Fibroblast of lung (primary cell): ENCODE measurements at regions not wholly inside any gene's neighbourhood (a gene's known extent, or its start where the extent isn't known, plus 50 kb on each side); places are given as distances from the start of the nearest gene placed in this dataset.

ENCODE experiments used
- DNase-seq, 2 donors: peaks; one replicate each; pipeline versions ENCODE4 v3.0.0 to v3.0.0-alpha.2; 2010; ENCODE audit warnings: low read depth in 2 of 2
- H2AFZ ChIP-seq: 2 replicates; pipeline ENCODE4 v1.5.1; 2012; ENCODE audit warnings: low read length, control low read depth, inconsistent platforms
- H3K27ac ChIP-seq: 2 replicates; pipeline ENCODE4 v1.5.1; 2011; ENCODE audit warnings: low read length, control low read depth; ENCODE audit not compliant: insufficient read depth
- H3K27me3 ChIP-seq: 2 replicates; pipeline ENCODE4 v1.5.1; 2011; ENCODE audit warnings: mild to moderate bottlenecking, low read length; ENCODE audit not compliant: control insufficient read depth, insufficient read depth
- H3K36me3 ChIP-seq: 2 replicates; pipeline ENCODE4 v1.5.1; 2011; ENCODE audit warnings: low read length; ENCODE audit not compliant: control insufficient read depth, insufficient read depth
- H3K4me1 ChIP-seq: 2 replicates; pipeline ENCODE4 v1.5.1; 2011; ENCODE audit warnings: low read length; ENCODE audit not compliant: control insufficient read depth, insufficient read depth; ENCODE audit errors: extremely low read depth
- H3K4me2 ChIP-seq: 2 replicates; pipeline ENCODE4 v1.5.1; 2011; ENCODE audit warnings: low read length, control low read depth; ENCODE audit not compliant: insufficient read depth; ENCODE audit errors: extremely low read depth
- H3K4me3 ChIP-seq, 4 experiments: fragments of 200-600 bp in 1 of 4; sonication (generic) in 1 of 4; replicated peaks in 1 of 4; 2 replicates each; pipeline ENCODE4 v1.5.1; 2011 to 2016; ENCODE audit warnings: low read length in 4 of 4, low read depth in 3 of 4, mild to moderate bottlenecking in 3 of 4, control low read depth in 2 of 4, inconsistent platforms in 1 of 4, mixed read lengths in 1 of 4; ENCODE audit not compliant: insufficient read depth in 1 of 4; ENCODE audit errors: control extremely low read depth in 1 of 4
- H3K79me2 ChIP-seq: 2 replicates; pipeline ENCODE4 v1.5.1; 2012; ENCODE audit warnings: mild to moderate bottlenecking, low read length, inconsistent platforms; ENCODE audit not compliant: control insufficient read depth, insufficient read depth
- H3K9ac ChIP-seq: 2 replicates; pipeline ENCODE4 v1.5.1; 2011; ENCODE audit warnings: mild to moderate bottlenecking, low read length, control low read depth; ENCODE audit not compliant: insufficient read depth
- H3K9me3 ChIP-seq: 2 replicates; pipeline ENCODE4 v1.5.1; 2012; ENCODE audit warnings: low read depth, low read length; ENCODE audit not compliant: control insufficient read depth, insufficient read depth
- H4K20me1 ChIP-seq: 2 replicates; pipeline ENCODE4 v1.5.1; 2011; ENCODE audit warnings: low read length; ENCODE audit not compliant: control insufficient read depth, insufficient read depth; ENCODE audit errors: extremely low read depth
- CTCF ChIP-seq, 2 donors: IDR thresholded peaks in 1 of 2; conservative IDR thresholded peaks in 1 of 2; 1 replicate in 1 of 2; 2 replicates in 1 of 2; pipeline ENCODE4 v1.5.1; 2011 to 2012; ENCODE audit warnings: low read length in 2 of 2, control low read depth in 1 of 2, inconsistent platforms in 1 of 2, low read depth in 1 of 2, mild to moderate bottlenecking in 1 of 2
- EZH2 ChIP-seq: IDR thresholded peaks from 2 replicates; pipeline ENCODE4 v1.5.1; 2012; ENCODE audit warnings: low read length, control low read depth, mild to moderate bottlenecking; ENCODE audit errors: missing control alignments

- H3K79me2 ChIP-seq = no peaks in the 10 kb centered on the region
- H3K9ac ChIP-seq = no peak overlapping the region
- no peak overlapping the region for H3K4me2 ChIP-seq
- no peaks in the 10 kb centered on the region for H3K36me3 ChIP-seq
- H4K20me1 ChIP-seq = no peaks in the 10 kb centered on the region
- no peak overlapping the region for H3K4me3 ChIP-seq
- no peak for DNase-seq
- no peak overlapping the region for H2AFZ ChIP-seq
- H3K27ac ChIP-seq = no peak overlapping the region
- no peaks in the 10 kb centered on the region for H3K9me3 ChIP-seq
- no peak for TF ChIP-seq EZH2
- H3K27me3 ChIP-seq = no peaks in the 10 kb centered on the region
- no peaks in the 10 kb centered on the region for H3K4me1 ChIP-seq
These were observed 416.3 kb upstream of the B3GALT2 start for GRCh38 chr1:193602705-193603104.

- no peaks in the 10 kb centered on the region for H3K27me3 ChIP-seq
- DNase-seq = no peak
- H3K27ac ChIP-seq = no peak overlapping the region
- TF ChIP-seq CTCF (conservative IDR thresholded peaks at IDR 0.05 in 1 of 2, IDR thresholded peaks at IDR 0.05 in 1 of 2; ENCODE audit: low read depth in 1 of 2, low read length in 2 of 2) = no peak
- no peak for TF ChIP-seq EZH2
- no peaks in the 10 kb centered on the region for H3K36me3 ChIP-seq
- H4K20me1 ChIP-seq = no peaks in the 10 kb centered on the region
- H3K4me3 ChIP-seq = no peak overlapping the region
- no peaks in the 10 kb centered on the region for H3K9me3 ChIP-seq
- no peaks in the 10 kb centered on the region for H3K79me2 ChIP-seq
- H3K4me1 ChIP-seq = no peaks in the 10 kb centered on the region
- H3K9ac ChIP-seq = no peak overlapping the region
- H3K4me2 ChIP-seq = no peak overlapping the region
- no peak overlapping the region for H2AFZ ChIP-seq
These were observed 406.9 kb upstream of the B3GALT2 start for GRCh38 chr1:193593147-193593885.

GRCh38 chr1:193592317-193592716, 405.9 kb upstream of the B3GALT2 start:
- Histone ChIP-seq H3K4me3 (no peak overlapping the region), H3K36me3 (no peaks in the 10 kb centered on the region), H3K9ac (no peak overlapping the region), H3K4me2 (no peak overlapping the region), H3K4me1 (no peaks in the 10 kb centered on the region), H2AFZ (no peak overlapping the region), H3K9me3 (no peaks in the 10 kb centered on the region), H3K27ac (no peak overlapping the region), H3K79me2 (no peaks in the 10 kb centered on the region), H4K20me1 (no peaks in the 10 kb centered on the region), H3K27me3 (no peaks in the 10 kb centered on the region)
- TF ChIP-seq CTCF (conservative IDR thresholded peaks at IDR 0.05 in 1 of 2, IDR thresholded peaks at IDR 0.05 in 1 of 2; ENCODE audit: low read depth in 1 of 2, low read length in 2 of 2) = no peak
- TF ChIP-seq EZH2 = no peak
- no peak for DNase-seq
